HG02759 (cell line): ENCODE measurements at regions not wholly inside any gene's neighbourhood (a gene's known extent, or its start where the extent isn't known, plus 50 kb on each side); places are given as distances from the start of the nearest gene placed in this dataset.
"Not testable (repeated sequence)": the region's sequence is repeated elsewhere in the genome, so short reads cannot be mapped to it uniquely, and the experiment has no call there.

ENCODE experiments used
- ATAC-seq: cut with Tn5 transposase; IDR thresholded peaks from one replicate; pipeline ENCODE4 v1.9.1; 2021; ENCODE audit warnings: mild to moderate bottlenecking, moderate library complexity; ENCODE audit not compliant: unreplicated experiment

DNA sequence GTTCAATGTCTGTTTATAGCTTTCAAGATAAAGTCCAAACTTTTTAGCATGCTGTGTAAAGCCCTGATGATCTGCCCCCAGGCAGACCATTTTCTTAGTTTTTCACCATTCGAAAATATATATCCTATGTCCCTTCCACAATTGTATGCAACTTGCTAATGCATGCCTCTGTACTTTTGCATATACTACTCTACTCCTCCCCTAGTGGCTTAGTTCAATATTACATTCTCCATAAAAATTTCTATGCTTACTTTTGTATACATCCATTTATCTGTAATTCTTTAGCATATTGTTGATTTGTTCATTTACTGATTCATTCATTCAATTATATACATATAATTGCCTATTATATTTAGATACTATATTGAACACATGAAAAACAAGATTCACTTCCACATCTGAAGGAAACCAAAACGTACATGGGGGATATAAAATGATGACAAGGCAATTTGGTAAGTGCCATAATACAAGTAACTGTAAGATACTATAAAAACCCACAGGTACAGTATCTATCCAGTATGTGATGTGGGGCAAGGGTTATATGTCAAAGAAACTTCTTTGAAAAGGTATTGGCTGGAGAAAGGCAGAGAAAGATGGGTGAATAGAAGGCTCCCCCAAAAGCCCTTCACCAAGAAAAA, 902.5 kb downstream of the FAM133A start:
- ATAC-seq: no peak

DNA sequence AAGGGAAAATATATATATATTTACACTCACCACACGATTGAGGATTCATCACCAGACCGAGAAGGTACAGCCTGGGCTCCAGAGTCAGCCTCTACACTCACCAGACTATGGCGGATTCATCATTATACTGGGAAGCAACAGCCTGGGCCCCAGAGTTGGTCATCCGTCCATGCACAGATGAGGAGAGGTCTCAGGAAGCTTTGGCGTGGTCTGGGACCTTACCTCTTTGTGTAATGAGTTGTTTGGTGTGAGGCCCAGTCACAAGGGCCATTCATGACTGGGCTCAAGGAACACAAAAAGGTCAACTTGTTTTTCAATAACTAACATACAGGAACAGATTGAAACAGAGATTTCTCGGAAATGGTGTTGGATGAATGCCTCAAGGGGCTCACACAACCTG, 926.1 kb downstream of the FAM133A start:
- no peak for ATAC-seq

DNA sequence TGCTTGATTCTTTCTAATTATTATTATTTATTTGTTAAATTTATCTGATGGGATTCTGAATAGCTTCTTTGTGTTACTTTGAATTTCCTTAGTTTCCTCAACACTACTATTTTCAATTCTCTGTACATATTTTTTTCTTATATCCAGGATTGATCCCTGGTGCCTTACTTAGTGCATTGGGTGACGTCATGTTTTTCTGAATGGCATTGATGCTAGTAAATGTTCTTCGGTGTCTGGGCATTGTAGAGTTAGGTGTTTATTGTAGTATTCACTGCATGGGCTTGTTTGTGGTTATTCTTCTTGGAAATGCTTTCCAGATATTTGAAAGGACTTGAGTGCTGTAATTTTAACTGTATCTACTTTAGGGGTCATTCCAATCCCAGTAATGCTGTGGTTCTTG, 938.1 kb downstream of the FAM133A start:
- ATAC-seq: no peak

DNA sequence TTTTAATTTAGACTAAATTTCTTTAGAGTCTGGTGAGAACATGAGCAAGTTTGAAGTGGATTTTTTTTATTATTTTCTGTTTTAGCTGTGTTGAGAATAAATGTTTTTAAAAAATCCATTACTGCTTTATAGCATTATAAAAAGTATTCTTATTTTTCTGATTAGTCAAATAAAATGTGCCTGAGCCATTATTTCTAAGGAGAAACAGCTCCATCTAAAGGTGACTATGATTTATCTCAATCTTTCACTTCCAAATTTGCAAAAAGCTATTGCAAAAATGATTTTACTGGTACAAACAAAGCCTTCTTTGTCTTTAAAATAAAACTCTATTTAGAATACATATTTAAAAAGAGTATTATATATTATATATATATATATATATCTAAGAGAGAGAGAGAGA, 959.2 kb downstream of the FAM133A start:
- no peak for ATAC-seq

DNA sequence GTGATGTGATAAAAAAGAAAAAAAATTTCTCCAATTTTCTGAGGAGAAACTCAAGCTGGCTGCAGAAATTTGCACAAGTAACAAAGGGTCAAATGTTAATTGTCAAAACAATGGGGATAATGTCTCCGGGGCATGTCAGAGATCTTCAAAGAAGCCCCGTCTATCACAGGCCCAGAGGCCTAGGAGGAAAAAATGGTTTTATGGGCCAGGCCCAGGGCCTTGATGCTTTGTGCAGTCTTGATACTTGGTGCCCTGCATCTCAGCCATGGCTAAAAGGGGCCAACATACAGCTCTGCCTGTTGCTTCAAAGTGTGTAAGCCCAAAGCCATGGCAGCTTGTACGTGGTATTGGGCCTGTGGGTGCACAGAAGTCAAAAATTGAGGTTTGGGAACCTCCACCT, 961.0 kb downstream of the FAM133A start:
- ATAC-seq: no peak

DNA sequence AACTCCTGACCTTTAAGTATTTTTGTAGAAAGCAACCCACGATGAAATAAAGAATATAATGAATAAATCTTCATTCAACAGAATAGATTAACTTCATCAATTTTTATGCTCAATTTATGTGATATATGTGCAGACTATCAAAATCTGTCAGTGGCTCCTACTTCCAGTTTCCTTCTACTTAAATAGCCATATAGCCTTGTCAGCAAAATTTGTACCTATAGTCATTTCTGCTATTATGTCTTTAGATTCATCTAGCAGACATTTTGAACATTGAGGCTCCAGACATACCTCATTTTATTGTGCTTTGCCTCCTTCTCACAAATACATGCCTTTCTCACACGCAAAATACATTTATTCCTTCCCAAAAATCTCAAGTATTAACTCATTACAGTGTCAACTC, 971.7 kb downstream of the FAM133A start:
- ATAC-seq: no peak

DNA sequence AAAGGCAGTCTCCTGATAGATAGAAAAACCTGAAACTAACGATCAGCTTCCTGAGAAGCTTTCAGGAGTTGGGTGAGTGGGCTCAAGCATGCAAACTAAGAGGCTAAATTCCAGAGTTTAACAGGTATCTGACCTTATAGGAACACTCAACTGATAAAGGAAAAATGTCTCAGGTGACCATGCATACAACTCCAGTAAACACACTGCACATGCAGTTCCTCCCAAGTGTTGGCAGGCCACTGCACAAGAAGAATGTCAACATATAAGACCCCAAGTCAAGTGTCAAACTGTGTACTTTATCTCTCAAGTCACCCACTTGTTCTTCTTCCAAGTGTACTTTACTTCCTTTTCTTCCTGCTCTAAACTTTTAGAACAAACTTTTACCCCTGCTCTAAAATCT, 981.2 kb downstream of the FAM133A start:
- no peak for ATAC-seq

DNA sequence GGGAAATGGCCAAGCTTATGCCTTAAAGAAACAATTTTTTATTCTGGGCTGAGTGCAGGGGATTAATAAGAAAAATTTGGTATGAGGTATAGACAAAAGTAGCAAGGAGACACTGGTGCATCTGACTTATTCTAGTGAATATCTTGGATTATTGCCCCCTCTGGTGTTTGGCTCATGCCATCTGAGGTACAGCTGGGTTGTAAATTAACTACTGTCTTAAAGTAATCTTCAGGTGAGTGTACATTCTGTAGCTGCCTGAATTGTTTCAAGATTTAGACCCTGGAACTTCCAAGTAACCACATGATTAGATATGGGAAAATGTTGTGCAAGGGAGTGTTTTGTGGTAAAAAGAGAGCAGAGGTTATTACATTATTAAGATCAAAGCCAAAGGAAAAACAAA, 988.7 kb downstream of the FAM133A start:
- no peak for ATAC-seq

DNA sequence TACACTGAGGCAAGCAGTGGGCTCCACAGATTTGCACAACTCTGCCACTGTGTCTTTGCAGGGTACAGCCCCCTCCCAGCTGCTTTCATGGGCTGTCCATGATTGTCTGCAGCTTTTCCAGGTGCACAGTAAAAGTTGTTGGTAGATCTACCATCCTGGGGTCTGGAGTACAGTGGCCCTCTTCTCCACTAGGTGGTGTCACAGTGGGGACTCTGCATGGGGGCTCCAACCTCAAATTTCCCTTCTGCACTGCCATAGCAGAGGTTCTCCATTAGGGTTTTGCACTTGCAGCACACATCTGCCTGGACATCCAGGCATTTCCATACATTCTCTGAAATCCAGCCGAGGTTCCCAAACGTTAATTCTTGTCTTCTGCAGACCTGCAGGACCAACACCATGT, 1002.3 kb downstream of the FAM133A start:
- ATAC-seq: no peak

DNA sequence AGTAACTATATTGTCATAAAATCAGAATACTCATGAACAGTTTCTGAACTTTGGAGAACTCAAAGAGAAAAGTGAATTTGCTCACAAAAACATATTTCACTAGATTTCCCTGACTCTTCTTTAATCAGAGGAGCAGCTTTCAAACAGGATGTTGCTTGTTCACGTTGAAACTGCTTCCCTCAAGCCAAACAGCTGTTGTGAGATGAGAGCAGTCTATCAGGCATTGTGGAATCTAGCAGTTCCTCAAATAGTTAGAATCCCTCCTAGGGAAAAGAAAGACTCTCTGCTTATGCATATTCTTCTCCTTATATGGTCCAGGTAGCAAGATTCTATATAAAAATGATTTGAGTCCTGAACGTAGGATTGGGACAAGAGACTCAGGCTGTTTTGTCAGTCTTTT, 1012.1 kb downstream of the FAM133A start:
- no peak for ATAC-seq

DNA sequence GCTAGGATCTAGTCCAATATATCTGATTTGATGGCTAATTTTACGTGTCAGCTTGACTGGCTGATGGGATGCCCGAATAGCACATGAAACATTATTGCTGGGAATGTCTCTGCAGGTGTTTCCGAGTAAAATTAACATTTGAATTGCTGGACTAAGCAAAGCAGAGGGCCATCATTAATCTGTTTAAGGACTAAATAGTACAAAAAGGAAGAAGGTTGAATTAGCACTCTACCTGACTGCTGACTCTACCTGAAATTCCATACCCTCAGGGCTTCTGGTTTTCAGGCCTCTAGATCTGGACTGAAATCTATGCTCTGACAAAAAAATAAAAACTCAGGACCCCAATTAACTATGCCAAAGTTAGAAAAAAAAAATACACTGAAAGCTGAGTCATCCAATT, 1021.9 kb downstream of the FAM133A start:
- no peak for ATAC-seq

DNA sequence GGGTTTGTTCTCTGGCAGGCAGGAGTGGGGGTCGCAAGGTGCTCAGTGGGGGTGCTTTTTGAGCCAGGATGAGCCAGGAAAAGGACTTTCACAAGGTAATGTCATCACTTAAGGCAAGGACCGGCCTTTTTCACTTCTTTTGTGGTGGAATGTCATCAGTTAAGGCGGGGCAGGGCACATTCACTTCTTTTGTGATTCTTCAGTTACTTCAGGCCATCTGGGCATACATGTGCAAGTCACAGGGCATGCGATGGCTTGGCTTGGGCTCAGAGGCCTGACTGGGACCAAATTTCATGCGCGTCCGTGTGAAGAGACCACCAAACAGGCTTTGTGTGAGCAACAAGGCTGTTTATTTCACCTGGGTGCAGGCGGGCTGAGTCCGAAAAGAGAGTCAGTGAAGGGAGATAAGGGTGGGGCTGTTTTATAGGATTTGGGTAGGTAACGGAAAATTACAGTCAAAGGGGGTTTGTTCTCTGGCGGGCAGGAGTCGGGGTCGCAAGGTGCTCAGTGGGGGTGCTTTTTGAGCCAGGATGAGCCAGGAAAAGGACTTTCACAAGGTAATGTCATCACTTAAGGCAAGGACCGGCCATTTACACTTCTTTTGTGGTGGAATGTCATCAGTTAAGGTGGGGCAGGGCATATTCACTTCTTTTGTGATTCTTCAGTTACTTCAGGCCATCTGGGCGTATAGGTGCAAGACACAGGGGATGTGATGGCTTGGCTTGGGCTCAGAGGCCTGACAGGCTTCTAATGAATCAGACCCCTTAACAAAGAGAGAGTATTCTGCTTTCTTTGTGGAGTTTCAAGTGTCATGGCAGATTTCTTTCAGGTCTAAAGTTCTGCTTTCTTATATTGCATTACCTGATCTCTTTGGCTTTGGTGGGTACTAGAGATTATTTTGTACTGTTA, 1030.6 kb downstream of the FAM133A start:
- ATAC-seq: not testable (repeated sequence)

DNA sequence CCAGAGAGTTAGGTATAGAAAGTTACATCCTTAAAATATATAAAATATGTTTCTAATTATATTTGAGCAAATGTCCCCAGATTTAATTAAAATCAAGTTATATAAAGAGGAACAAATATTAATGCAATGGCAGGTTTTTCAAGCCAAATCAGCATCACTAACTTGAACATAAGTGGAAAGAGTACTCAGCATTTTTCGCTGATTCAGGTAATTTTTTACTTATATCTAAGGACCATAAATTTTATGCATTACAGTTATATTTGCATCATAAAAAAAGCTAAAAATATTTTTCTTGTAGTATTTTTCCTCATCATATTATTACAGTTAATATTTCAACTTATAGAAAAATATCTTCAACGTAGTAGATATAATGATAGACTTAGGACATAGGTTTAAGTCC, 1047.4 kb downstream of the FAM133A start:
- ATAC-seq: no peak

DNA sequence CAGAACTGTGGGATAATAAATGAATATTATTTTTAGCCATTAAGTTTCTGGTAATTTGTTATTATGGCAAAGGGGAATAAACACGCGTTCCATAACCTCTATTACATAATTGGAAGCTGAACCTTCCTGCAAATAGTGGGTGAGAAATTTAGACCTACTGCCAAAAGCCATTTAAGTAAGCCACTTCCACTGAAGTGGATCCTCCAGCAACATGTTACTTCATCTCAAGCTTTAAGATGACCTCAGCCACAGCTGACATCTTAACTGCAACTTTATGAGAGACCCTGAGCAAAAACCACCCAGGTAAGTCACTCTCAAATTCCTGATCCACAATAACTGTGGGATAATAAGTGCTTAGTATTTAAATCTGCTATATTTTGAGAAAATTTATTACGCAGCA, 1048.6 kb downstream of the FAM133A start:
- ATAC-seq: no peak

DNA sequence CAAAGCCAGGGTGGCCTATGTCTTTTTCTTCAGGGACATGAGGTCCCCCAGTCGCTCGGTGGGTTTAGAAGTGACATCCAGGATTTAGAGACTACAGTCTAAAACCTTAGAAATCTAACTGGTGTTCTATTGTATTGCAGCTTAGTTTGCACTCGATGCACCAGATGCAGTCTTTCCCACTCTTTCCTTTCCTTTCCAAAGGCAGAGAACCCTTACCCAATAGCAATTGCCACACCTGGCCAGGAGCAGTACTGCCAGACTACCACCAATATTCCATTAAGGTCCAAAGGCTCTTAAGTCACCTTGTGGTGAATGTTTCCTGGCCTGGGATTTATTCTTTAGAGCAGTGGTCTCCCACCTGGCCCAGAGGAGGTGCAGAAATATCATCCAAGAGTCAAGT, 1068.8 kb downstream of the FAM133A start:
- ATAC-seq: no peak

DNA sequence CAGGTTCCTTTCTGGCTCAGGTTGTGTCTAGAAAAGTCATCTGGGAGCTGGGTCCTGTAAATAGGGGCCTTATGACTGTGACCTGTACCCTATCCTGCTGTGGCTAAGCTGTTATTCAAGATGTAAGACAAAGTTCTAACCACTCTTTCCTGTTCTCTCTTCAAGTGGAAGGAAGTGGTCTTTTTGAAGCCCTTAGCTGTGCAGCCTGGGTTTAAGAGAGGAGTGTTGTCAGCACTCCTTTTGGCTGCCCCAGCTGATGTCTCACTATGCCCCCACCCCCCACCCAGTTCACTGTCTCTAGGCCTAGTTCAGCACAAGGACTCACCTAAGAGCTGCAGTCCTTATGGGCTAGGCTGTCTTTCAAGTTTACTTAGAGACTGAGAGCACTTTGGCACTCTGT, 1069.5 kb downstream of the FAM133A start:
- ATAC-seq: no peak

DNA sequence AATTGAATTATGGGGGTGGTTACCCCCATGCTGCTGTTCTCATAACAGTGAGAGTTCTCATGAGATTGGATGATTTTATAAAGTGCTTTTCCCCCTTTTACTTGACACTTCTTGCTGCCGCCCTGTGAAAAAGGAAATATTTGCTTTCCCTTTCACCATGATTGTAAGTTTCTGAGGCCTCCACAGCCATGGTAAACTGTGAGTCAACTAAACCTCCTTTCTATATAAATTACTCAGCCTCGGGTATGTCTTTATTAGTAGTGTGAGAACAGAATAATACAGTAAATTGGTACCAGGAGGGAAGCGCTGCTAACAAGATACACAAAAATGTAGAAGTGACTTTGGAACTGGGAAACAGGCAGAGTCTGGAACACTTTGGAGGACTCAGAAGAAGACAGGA, 1070.8 kb downstream of the FAM133A start:
- ATAC-seq: no peak

DNA sequence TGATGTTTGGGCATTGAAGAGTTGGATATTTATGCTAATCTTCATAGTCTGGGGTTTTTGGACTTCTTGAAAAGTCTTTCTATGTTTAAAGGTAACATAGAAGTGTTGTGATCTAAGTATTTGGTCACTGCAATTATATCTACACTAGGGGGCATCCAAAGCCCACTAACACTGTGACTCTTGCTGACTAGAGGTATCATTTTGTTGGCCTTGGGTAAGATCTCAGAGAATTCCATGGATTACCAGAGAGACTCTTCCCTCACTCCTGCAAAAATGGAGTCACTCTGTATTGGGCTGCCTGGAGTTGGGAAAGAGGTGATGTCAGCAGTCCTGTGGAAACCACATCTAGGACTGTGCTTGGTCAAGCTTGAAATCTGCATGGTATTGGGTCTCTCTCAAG, 1077.6 kb downstream of the FAM133A start:
- ATAC-seq: no peak

DNA sequence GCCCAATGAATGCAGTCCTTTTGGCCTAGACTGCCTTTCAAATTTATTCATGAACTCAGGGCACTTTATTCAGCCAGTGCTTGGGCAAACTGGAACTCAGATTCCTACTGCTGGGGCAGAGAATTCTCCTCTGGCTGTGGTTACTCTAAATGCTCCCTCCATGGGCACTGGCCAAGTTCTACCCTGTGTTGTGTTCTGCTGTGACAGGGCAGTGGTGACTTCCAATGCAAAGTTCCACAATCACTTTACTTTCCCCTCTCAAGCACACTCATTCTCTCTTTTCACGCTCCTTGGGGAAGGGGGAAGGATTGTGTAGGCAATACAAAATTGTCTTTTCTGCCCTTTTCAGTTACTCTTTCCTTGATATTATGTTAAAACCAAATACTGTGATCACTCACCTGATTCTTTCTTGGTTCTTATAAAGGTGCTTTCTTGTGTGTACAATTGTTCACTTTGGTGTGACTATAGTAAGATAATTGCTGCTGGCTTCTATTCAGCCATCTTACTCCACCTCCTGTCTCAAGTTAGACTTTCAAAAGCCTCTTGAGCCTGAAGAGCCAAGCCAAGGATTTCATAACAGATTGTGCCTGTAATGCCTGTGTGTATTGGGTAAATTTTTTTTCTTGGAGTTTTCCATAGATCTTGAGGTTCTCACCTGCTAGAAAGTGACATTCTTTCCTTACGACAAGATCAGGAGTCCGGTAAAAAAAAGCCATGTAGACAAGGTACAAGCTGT, 1078.6 kb downstream of the FAM133A start:
- ATAC-seq: no peak

DNA sequence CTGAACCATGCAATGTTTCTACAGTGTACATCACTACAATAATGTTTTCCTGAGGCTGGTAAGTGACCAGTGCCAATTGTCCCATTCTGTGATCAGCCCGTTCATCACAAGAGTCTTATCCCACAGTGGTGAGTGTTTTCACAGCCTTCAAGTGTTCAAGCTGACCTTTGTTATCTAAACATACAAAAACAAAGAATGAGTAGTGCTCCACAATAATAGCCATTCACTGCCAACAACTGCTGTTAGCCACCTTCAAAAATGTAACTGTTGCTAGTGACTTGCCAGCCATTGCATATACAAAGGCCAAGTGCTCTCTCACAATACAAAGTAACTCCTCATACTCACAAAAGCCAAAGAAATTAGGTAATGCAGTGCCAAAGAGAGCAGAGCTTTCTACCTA, 1084.1 kb downstream of the FAM133A start:
- ATAC-seq: no peak

DNA sequence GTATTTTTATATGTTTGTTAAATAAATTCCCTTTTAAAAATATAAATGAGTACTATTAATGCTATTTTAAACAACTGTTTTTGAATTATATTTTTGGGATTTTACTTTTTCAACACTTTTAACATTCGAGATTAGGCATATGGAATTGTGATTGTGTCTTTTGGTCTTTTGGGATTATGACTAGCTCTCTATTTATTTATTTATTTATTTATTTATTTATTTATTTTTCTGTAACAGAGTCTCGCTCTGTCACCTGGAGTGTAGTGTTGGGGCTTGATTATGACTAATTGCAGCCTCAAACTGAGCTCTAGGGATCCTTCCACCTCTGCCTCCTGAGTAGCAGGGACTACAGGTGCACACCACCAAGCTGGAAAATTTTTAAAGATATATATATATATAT, 1101.6 kb downstream of the FAM133A start:
- no peak for ATAC-seq

DNA sequence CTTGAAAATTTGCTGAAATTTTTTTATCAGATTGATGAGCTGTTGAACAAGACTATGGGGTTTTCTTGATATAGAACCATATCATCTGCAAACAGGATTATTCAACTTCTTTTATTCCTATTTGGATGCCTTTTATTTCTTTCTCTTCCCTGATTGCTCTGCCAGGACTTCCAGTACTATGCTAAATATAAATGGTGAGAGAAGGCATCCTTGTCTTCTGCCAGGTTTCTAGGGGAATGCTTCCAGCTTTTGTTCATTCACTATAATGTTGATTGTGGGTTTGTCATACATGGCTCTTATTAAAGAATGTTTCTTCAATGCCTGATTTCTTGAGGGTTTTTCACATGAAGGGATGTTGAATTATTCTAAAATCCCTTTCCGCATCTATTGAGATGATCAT, 1139.5 kb downstream of the FAM133A start:
- no peak for ATAC-seq
